HepG2 (cell line): ENCODE measurements at regions not wholly inside any gene's neighbourhood (a gene's known extent, or its start where the extent isn't known, plus 50 kb on each side); places are given as distances from the start of the nearest gene placed in this dataset.

Experiments used
- ATAC-seq: fragments of 200-7000 bp; cut with Tn5 transposase; 3 replicates; pipeline ENCODE4 v1.9.1; 2020; ENCODE audit warnings: mild to moderate bottlenecking, moderate library complexity
- BruUV-seq: library from RNA; stranded (reverse); fragments of 400-500 nt; replicated peaks from 2 replicates; lab custom pipeline; 2021; lab: Mats Ljungman, UMichigan
- CTCF ChIA-PET: fragments of 300-600 bp; formaldehyde crosslinking; extraction: SDS; loops from one replicate; lab custom pipeline; 2021; ENCODE audit warnings: low total read pairs, inconsistent platforms, low intra/inter-chr PET ratio; lab: Yijun Ruan, JAX
- POLR2A ChIA-PET: fragments of 350-600 bp; sonication (Branson Sonifier 250); formaldehyde crosslinking; loops from one replicate; lab custom pipeline; 2020; ENCODE audit warnings: antibody characterized with exemption, inconsistent platforms; lab: Yijun Ruan, JAX
- DNase-seq: peaks from one replicate; pipeline ENCODE4 v3.0.0-alpha.2; 2015; ENCODE audit warnings: low spot score
- FAIRE-seq: peaks from 3 replicates; lab custom pipeline; 2011; peaks lifted over from hg19 to GRCh38; lab: Jason Lieb, UNC
- H2AFZ ChIP-seq: one replicate; pipeline ENCODE4 v1.6.1; 2011; ENCODE audit warnings: low read length, inconsistent platforms
- H3K27ac ChIP-seq: fragments of 300-600 bp; 3 replicates; pipeline ENCODE4 v1.8.0; 2011; ENCODE audit warnings: mixed run types, mild to moderate bottlenecking, mixed read lengths, low read length, inconsistent platforms; ENCODE audit not compliant: insufficient read depth; ENCODE audit errors: extremely low read length
- H3K27me3 ChIP-seq, 2 experiments: fragments of 200-600 bp in 1 of 2; 2 replicates in 1 of 2; 3 replicates in 1 of 2; pipeline versions ENCODE4 v1.6.0 to v1.8.0; 2011; ENCODE audit warnings: low read length in 2 of 2, mild to moderate bottlenecking in 2 of 2, moderate library complexity in 2 of 2, inconsistent platforms in 1 of 2; ENCODE audit not compliant: insufficient read depth in 2 of 2, control insufficient read depth in 1 of 2
- H3K36me3 ChIP-seq, 2 experiments: fragments of 200-600 bp in 1 of 2; replicated peaks in 1 of 2; 2 replicates in 1 of 2; 3 replicates in 1 of 2; pipeline versions ENCODE4 v1.5.1 to v1.8.0; 2011; ENCODE audit warnings: low read length in 2 of 2, inconsistent platforms in 1 of 2; ENCODE audit not compliant: insufficient read depth in 2 of 2, control insufficient read depth in 1 of 2
- H3K4me1 ChIP-seq: 2 replicates; pipeline ENCODE4 v1.5.1; 2012; ENCODE audit warnings: low read length, inconsistent platforms; ENCODE audit not compliant: insufficient read depth
- H3K4me2 ChIP-seq: 2 replicates; pipeline ENCODE4 v1.6.0; 2011; ENCODE audit warnings: low read depth, low read length, inconsistent platforms
- H3K4me3 ChIP-seq, 3 experiments: fragments of 200-600 bp in 1 of 3; sonication (generic), shearing (Covaris generic) in 1 of 3; replicated peaks in 1 of 3; 2 replicates each; pipeline ENCODE4 v1.5.1; 2011 to 2016; ENCODE audit warnings: low read length in 3 of 3, inconsistent platforms in 2 of 3, low read depth in 2 of 3, mild to moderate bottlenecking in 2 of 3, control low read depth in 1 of 3, mixed read lengths in 1 of 3; ENCODE audit not compliant: insufficient read depth in 1 of 3
- H3K79me2 ChIP-seq: one replicate; pipeline ENCODE4 v1.6.1; 2011; ENCODE audit warnings: low read length, inconsistent platforms; ENCODE audit not compliant: insufficient read depth
- H3K9ac ChIP-seq: 2 replicates; pipeline ENCODE4 v1.6.0; 2011; ENCODE audit warnings: mild to moderate bottlenecking, low read depth, low read length, inconsistent platforms; ENCODE audit not compliant: insufficient read depth
- H3K9me3 ChIP-seq: 2 replicates; pipeline ENCODE4 v1.5.1; 2012; ENCODE audit warnings: mild to moderate bottlenecking, low read length
- H4K20me1 ChIP-seq: 2 replicates; pipeline ENCODE4 v1.6.0; 2011; ENCODE audit warnings: inconsistent platforms, mild to moderate bottlenecking, low read length, moderate library complexity; ENCODE audit not compliant: insufficient read depth
- ASH2L ChIP-seq: fragments of 300-600, 200-600 bp; sonication (generic); IDR thresholded peaks from 2 replicates; pipeline ENCODE4 v1.7.0; 2017; ENCODE audit warnings: low read depth, mild to moderate bottlenecking, moderate library complexity, mixed read lengths, low read length; ENCODE audit not compliant: insufficient read length
- CBX1 ChIP-seq: IDR thresholded peaks from one replicate; pipeline ENCODE4 v1.6.1; 2016; ENCODE audit warnings: antibody characterized with exemption, low read depth
- GMEB1 ChIP-seq: sonication (generic); formaldehyde crosslinking; IDR thresholded peaks from 2 replicates; pipeline ENCODE4 v1.5.1; 2020; ENCODE audit warnings: missing genetic modification reagents, mild to moderate bottlenecking, borderline replicate concordance
- JARID2 ChIP-seq: sonication (generic); formaldehyde crosslinking; IDR thresholded peaks from 2 replicates; pipeline ENCODE4 v1.8.1; 2023; ENCODE audit warnings: missing genetic modification reagents, inconsistent platforms; ENCODE audit not compliant: insufficient replicate concordance
- JUNB ChIP-seq: sonication (generic); formaldehyde crosslinking; IDR thresholded peaks from 2 replicates; pipeline ENCODE4 v1.8.0; 2022; ENCODE audit warnings: missing genetic modification reagents, mild to moderate bottlenecking, borderline replicate concordance
- MIER3 ChIP-seq: IDR thresholded peaks from 2 replicates; pipeline ENCODE4 v1.6.1; 2016; ENCODE audit warnings: missing compliant biosample characterization, borderline replicate concordance
- RELA ChIP-seq: sonication (generic); formaldehyde crosslinking; IDR thresholded peaks from 2 replicates; pipeline ENCODE4 v1.4.0; 2020; ENCODE audit warnings: missing genetic modification reagents
- SMAD3 ChIP-seq: sonication (generic); formaldehyde crosslinking; IDR thresholded peaks from 2 replicates; pipeline ENCODE4 v1.4.0; 2020; ENCODE audit warnings: missing genetic modification reagents
- TEF ChIP-seq: sonication (generic); formaldehyde crosslinking; IDR thresholded peaks from 2 replicates; pipeline ENCODE4 v1.5.0; 2020; ENCODE audit warnings: missing genetic modification reagents
- ZBTB1 ChIP-seq: sonication (generic); formaldehyde crosslinking; IDR thresholded peaks from 2 replicates; pipeline ENCODE4 v1.4.0; 2020; ENCODE audit warnings: missing genetic modification reagents, borderline replicate concordance
- ZFP41 ChIP-seq: sonication (generic); formaldehyde crosslinking; IDR thresholded peaks from 2 replicates; pipeline ENCODE4 v1.4.0; 2020; ENCODE audit warnings: mild to moderate bottlenecking, missing genetic modification reagents, borderline replicate concordance
- ZNF121 ChIP-seq: sonication (generic); formaldehyde crosslinking; IDR thresholded peaks from 2 replicates; pipeline ENCODE4 v1.5.0; 2020; ENCODE audit warnings: mild to moderate bottlenecking, missing genetic modification reagents
- ZNF275 ChIP-seq: sonication (generic); formaldehyde crosslinking; IDR thresholded peaks from 2 replicates; pipeline ENCODE4 v1.8.0; 2022; ENCODE audit warnings: missing genetic modification reagents, mild to moderate bottlenecking, inconsistent platforms, borderline replicate concordance
- ZUFSP ChIP-seq: sonication (generic); formaldehyde crosslinking; IDR thresholded peaks from 2 replicates; pipeline ENCODE4 v1.9.0; 2021; ENCODE audit warnings: missing genetic modification reagents, mild to moderate bottlenecking, borderline replicate concordance
- WGBS: methylation state at CpG from one replicate; pipeline ENCODE4 v1.1.6; 2017; ENCODE audit warnings: low lambda C conversion rate; 5-methylcytosine and 5-hydroxymethylcytosine counted together
- in situ Hi-C: cut with HindIII; loops from 2 replicates; pipeline ENCODE4 v1.10.0; 2017; ENCODE audit warnings: low pct_unique_long_range_greater_than_20kb; ENCODE audit not compliant: extremely low pct_ligation_motif_present
- intact Hi-C: fragments of 100-400 bp; cut with micrococcal nuclease; formaldehyde crosslinking; loops from one replicate; pipeline ENCODE4 v1.10.0; 2022; ENCODE audit not compliant: unreplicated experiment

- intact Hi-C loops: no loop called here
- no TSS peak for BruUV-seq
- ATAC-seq: no peak
- CTCF ChIA-PET: no interaction called here
- TF ChIP-seq JARID2 (CRISPR knock-in tag): no peak
- no peak for TF ChIP-seq JUNB (CRISPR knock-in tag)
- no peak for TF ChIP-seq GMEB1
- TF ChIP-seq ZUFSP (CRISPR knock-in tag): no peak
- no peak for TF ChIP-seq ASH2L
- no peak for TF ChIP-seq ZNF275
- no peak for TF ChIP-seq MIER3
- TF ChIP-seq TEF (CRISPR knock-in tag): no peak
- no peak for TF ChIP-seq RELA (CRISPR knock-in tag)
- TF ChIP-seq ZNF121 (CRISPR knock-in tag): no peak
- no peak for TF ChIP-seq ZBTB1 (CRISPR knock-in tag)
- TF ChIP-seq CBX1: no peak
- no peak for TF ChIP-seq SMAD3
- TF ChIP-seq ZFP41 (CRISPR knock-in tag): no peak
- TF ChIP-seq, all 625 proteins: peak for 0
- Histone ChIP-seq H3K79me2 (no peaks in the 10 kb centered on the region), H3K36me3 (no peaks in the 10 kb centered on the region), H2AFZ (no peak overlapping the region), H3K4me1 (no peaks in the 10 kb centered on the region), H3K4me3 (no peak overlapping the region), H3K27ac (no peak overlapping the region), H4K20me1 (no peaks in the 10 kb centered on the region), H3K9ac (no peak overlapping the region), H3K27me3 (no peaks in the 10 kb centered on the region), H3K4me2 (no peak overlapping the region), H3K9me3 (no peaks in the 10 kb centered on the region)
- in situ Hi-C loops: no loop called here
- no peak for FAIRE-seq
- POLR2A ChIA-PET: no interaction called here
- DNase-seq: no peak
- 0% methylated on average over 4 of the region's 4 CpGs for WGBS
Observed at GRCh38 chr5:72618708-72619107, 111.5 kb upstream of the ZNF366 start.
